ENCODE measurements at regions not wholly inside any gene's neighbourhood (a gene's known extent, or its start where the extent isn't known, plus 50 kb on each side); places are given as distances from the start of the nearest gene placed in this dataset.

DNA sequence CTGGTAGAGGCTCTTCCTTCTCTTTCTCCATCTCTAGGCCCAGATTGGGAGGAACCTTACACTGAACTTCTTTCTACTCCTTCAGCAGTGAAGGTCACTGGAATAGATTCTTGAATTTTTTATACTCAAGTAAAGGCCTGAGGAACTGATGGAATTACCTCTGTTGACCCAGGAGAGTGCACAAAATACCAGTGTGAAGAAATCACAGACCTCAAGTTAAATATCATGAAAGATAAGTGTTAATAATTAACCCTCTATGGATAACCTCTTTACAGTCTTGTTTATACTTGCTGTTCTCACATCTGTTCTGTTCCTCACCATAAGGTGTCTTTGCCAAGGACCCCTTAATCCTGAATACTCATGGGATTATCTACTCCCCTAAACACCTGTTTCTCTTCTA lies 244.4 kb upstream of the STAC start:
- TF ChIP-seq, protein P1, sequence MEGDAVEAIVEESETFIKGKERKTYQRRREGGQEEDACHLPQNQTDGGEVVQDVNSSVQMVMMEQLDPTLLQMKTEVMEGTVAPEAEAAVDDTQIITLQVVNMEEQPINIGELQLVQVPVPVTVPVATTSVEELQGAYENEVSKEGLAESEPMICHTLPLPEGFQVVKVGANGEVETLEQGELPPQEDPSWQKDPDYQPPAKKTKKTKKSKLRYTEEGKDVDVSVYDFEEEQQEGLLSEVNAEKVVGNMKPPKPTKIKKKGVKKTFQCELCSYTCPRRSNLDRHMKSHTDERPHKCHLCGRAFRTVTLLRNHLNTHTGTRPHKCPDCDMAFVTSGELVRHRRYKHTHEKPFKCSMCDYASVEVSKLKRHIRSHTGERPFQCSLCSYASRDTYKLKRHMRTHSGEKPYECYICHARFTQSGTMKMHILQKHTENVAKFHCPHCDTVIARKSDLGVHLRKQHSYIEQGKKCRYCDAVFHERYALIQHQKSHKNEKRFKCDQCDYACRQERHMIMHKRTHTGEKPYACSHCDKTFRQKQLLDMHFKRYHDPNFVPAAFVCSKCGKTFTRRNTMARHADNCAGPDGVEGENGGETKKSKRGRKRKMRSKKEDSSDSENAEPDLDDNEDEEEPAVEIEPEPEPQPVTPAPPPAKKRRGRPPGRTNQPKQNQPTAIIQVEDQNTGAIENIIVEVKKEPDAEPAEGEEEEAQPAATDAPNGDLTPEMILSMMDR (IDR thresholded peaks at IDR 0.05; ENCODE audit: control insufficient read depth, insufficient read depth, low read depth, low read length, missing control alignments), result no peak
- DNase-seq (ENCODE audit: low read depth), result no peak
- H3K4me3 ChIP-seq (ENCODE audit: control insufficient read depth, low read depth, low read length), result no peak overlapping the region

DNA sequence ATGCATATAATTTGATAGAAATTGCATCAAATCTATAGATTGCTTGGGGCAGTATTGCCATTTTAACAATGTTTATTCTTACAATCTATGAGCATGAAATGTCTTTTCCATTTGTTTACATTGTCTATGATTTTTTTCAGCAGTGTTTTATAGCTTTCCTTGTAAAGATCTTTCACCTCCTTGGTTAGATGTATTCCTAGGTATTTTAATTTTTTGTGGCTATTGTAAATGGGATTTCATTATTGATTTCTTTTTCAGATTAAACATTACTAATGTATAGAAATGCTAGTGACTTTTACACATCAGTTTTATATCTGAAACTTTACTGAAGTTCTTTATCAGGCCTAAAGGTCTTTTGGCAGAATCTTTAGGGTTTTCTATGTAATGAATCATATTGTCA lies 237.6 kb upstream of the STAC start:
- H3K4me3 ChIP-seq (ENCODE audit: control insufficient read depth, low read depth, low read length), result no peak overlapping the region
- TF ChIP-seq, protein P1 (IDR thresholded peaks at IDR 0.05; ENCODE audit: control insufficient read depth, insufficient read depth, low read depth, low read length, missing control alignments), result no peak
- no peak for DNase-seq (ENCODE audit: low read depth)

DNA sequence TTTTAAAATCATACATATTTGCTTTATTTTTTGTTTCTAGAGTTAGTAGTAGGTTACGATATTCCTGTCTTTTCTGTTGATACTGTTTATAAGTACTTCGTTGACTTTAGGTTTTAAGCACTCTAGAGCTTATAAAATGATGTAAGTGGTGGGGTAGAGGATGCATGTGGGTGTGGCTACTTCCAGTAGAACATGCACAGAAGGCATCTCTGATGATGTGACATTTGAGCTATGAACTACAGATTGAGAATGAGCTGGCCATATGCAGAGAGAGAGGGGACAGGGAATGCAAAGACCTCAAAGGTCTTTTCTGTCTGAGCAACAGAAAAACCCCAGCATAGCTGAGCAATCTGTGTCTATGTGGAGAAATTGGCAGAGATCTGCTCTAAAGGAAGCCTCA lies 233.9 kb upstream of the STAC start:
- no peak for DNase-seq (ENCODE audit: low read depth)
- no peak overlapping the region for H3K4me3 ChIP-seq (ENCODE audit: control insufficient read depth, low read depth, low read length)
- TF ChIP-seq, protein P1 (IDR thresholded peaks at IDR 0.05; ENCODE audit: control insufficient read depth, insufficient read depth, low read depth, low read length, missing control alignments), result no peak

DNA sequence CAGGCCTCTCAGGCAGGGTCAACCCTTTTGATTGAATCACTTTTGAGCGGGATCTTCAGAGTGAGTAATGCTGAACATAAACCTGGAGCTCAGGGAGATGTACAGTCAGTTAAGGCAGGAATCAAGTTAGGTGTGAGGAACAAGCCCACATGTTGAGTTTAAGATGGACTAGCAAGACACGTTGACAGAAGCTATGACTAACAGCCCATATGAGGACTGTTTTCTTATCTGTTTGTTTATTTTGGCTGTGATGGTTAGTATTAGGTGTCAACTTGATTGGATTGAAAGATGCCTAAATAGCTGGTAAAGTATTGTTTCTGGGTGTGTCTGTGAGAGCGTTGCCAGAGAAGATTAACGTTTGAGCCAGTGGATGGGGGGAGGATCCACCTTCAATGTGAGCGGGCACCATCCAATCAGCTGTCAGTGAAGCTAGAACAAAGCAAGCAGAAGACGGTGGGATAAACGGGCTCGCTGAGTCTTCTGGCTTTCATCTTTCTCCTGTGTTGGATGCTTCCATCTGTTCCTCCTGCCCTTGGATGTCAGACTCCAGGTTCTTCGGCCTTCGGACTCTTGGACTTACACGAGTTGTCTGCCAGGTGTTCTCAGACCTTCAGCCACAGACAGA lies 232.3 kb upstream of the STAC start:
- H3K4me3 ChIP-seq (ENCODE audit: control insufficient read depth, low read depth, low read length), result no peak overlapping the region
- DNase-seq (ENCODE audit: low read depth), result no peak
- TF ChIP-seq, protein P1 (IDR thresholded peaks at IDR 0.05; ENCODE audit: control insufficient read depth, insufficient read depth, low read depth, low read length, missing control alignments), result no peak

DNA sequence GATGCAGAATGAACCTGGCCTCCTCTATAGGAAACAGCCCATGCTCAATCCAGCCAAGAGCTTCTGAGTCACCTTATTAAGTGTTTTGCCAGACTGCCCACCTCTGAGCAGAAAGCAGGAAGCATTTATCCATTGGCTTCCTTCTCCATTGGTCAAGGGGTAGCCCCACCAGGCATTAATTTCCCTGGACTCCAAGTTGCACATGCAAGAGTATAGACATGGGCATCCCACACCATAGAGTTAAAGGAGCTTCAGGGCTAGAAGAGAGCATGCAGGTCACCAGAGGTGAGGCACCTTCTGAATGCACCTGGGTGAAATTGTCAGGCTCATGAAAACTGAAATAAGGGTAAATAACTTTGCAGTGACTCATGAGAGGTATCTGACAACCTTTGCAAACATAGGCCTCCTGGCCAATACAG lies 230.8 kb upstream of the STAC start:
- no peak overlapping the region for H3K4me3 ChIP-seq (ENCODE audit: control insufficient read depth, low read depth, low read length)
- TF ChIP-seq, protein P1 (IDR thresholded peaks at IDR 0.05; ENCODE audit: control insufficient read depth, insufficient read depth, low read depth, low read length, missing control alignments), result no peak
- DNase-seq (ENCODE audit: low read depth), result no peak

DNA sequence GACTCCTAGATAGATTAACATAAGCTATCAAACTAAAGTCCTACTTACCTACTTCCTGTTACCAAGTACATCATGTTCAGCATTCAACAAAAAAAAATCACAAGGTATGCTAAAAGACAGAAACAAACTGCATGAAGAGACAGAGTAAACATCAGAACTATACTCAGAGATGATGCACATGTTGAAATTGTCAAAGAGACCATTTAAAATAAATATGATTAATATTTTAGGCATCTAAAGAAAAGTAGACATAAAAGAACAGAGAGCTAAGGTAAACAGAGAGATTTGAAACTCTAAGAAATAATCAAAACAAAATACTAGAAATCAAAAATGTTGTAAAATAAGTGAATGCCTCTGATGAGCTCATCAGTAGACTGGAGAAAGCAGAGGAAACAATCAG lies 224.8 kb upstream of the STAC start:
- no peak overlapping the region for H3K4me3 ChIP-seq (ENCODE audit: control insufficient read depth, low read depth, low read length)
- no peak for DNase-seq (ENCODE audit: low read depth)
- TF ChIP-seq, protein P1 (IDR thresholded peaks at IDR 0.05; ENCODE audit: control insufficient read depth, insufficient read depth, low read depth, low read length, missing control alignments), result no peak

DNA sequence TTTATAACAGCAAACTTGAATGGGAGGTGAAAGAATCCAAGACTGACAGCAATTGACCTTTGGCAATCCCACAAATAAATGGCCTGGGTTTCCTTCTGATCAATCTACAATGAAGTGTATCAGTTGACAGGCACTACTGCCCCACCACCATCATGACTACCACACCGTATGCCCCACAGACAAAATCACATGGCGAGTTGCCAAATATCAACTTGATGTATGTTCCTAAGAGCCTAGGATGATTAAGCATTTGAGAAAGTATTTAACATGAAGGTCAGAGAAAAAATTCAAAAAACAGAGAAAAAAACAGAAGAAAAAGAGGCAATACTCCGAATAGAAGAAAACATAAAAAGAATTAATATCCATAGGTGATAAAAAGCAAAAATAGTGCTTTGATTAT lies 215.9 kb upstream of the STAC start:
- TF ChIP-seq, protein P1 (IDR thresholded peaks at IDR 0.05; ENCODE audit: control insufficient read depth, insufficient read depth, low read depth, low read length, missing control alignments), result no peak
- DNase-seq (ENCODE audit: low read depth), result no peak
- no peak overlapping the region for H3K4me3 ChIP-seq (ENCODE audit: control insufficient read depth, low read depth, low read length)
